ENCODE measurements at regions not wholly inside any gene's neighbourhood (a gene's known extent, or its start where the extent isn't known, plus 50 kb on each side); places are given as distances from the start of the nearest gene placed in this dataset.

DNA sequence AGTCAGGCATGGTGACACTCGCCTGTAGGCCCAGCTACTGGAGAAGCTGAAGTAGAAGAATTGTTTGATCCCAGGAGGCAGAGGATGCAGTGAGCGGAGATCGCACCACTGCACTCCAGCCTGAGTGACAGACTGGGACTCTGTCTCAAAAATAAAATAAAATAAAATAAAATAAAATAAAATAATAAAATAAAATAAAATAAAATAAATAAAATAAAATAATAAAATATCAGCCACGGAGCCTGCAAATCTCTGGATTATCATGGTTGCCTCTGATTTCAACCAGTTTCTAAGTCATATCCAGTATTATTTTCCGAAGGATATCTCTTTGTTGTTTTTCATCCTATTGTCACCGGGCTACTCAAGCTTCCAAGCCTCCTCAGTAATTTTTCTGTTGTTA, 51.7 kb upstream of the FZD8 start:
- TF ChIP-seq, protein P1, sequence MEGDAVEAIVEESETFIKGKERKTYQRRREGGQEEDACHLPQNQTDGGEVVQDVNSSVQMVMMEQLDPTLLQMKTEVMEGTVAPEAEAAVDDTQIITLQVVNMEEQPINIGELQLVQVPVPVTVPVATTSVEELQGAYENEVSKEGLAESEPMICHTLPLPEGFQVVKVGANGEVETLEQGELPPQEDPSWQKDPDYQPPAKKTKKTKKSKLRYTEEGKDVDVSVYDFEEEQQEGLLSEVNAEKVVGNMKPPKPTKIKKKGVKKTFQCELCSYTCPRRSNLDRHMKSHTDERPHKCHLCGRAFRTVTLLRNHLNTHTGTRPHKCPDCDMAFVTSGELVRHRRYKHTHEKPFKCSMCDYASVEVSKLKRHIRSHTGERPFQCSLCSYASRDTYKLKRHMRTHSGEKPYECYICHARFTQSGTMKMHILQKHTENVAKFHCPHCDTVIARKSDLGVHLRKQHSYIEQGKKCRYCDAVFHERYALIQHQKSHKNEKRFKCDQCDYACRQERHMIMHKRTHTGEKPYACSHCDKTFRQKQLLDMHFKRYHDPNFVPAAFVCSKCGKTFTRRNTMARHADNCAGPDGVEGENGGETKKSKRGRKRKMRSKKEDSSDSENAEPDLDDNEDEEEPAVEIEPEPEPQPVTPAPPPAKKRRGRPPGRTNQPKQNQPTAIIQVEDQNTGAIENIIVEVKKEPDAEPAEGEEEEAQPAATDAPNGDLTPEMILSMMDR (IDR thresholded peaks at IDR 0.05) = no peak
- TF ChIP-seq EP300 (IDR thresholded peaks at IDR 0.05) = no peak
